Neural cell (in vitro differentiated cells): ENCODE measurements at regions not wholly inside any gene's neighbourhood (a gene's known extent, or its start where the extent isn't known, plus 50 kb on each side); places are given as distances from the start of the nearest gene placed in this dataset.

Experiments used
- CTCF ChIP-seq: fragments of 450-650 bp; IDR thresholded peaks from 2 replicates; pipeline ENCODE4 v1.5.1; 2014; ENCODE audit warnings: antibody characterized with exemption, mild to moderate bottlenecking, moderate library complexity; ENCODE audit not compliant: poor library complexity, severe bottlenecking
- EP300 ChIP-seq: fragments of 450-650 bp; conservative IDR thresholded peaks from 2 replicates; pipeline ENCODE4 v1.6.1; 2014; ENCODE audit warnings: antibody characterized with exemption, mild to moderate bottlenecking, moderate library complexity; ENCODE audit not compliant: poor library complexity, severe bottlenecking
- EZH2 ChIP-seq: fragments of 200-600, 300-800 bp; shearing (Covaris generic), sonication (generic); IDR thresholded peaks from 2 replicates; pipeline ENCODE4 v1.6.1; 2014; ENCODE audit warnings: antibody characterized with exemption, low read length, borderline replicate concordance, mild to moderate bottlenecking; ENCODE audit not compliant: insufficient read depth, poor library complexity, severe bottlenecking
- MXI1 ChIP-seq: fragments of 450-650 bp; conservative IDR thresholded peaks from 2 replicates; pipeline ENCODE4 v1.6.1; 2014; ENCODE audit warnings: antibody characterized with exemption, mild to moderate bottlenecking; ENCODE audit not compliant: poor library complexity, severe bottlenecking
- POLR2AphosphoS5 ChIP-seq: IDR thresholded peaks from 2 replicates; pipeline ENCODE4 v1.6.1; 2012
- RAD21 ChIP-seq: fragments of 450-650 bp; conservative IDR thresholded peaks from 2 replicates; pipeline ENCODE4 v1.6.1; 2014; ENCODE audit warnings: antibody characterized with exemption, mild to moderate bottlenecking, moderate library complexity
- REST ChIP-seq: IDR thresholded peaks from 2 replicates; pipeline ENCODE4 v1.6.1; 2012; ENCODE audit warnings: borderline replicate concordance
- SMC3 ChIP-seq: fragments of 450-650 bp; conservative IDR thresholded peaks from 2 replicates; pipeline ENCODE4 v1.6.1; 2014; ENCODE audit warnings: antibody characterized with exemption, mild to moderate bottlenecking, moderate library complexity; ENCODE audit not compliant: poor library complexity
- TAF1 ChIP-seq: IDR thresholded peaks from 2 replicates; pipeline ENCODE4 v1.6.1; 2012; ENCODE audit warnings: low read depth

GRCh38 chr20:53833333-53834061, 236.9 kb downstream of the BCAS1 start:
- TF ChIP-seq CTCF (no peak), POLR2AphosphoS5 (no peak), EZH2 (no peak), EP300 (no peak), REST (no peak), TAF1 (no peak), SMC3 (no peak), MXI1 (no peak), RAD21 (no peak)
